ENCODE measurements at regions not wholly inside any gene's neighbourhood (a gene's known extent, or its start where the extent isn't known, plus 50 kb on each side); places are given as distances from the start of the nearest gene placed in this dataset.
A peak's percentile ranks its signal among the peaks of the same experiment; 100 is the strongest.

- H3K4me3 ChIP-seq (ENCODE audit: low read depth, low read length), result no peak overlapping the region
- no peak overlapping the region for H3K9ac ChIP-seq (ENCODE audit: low read depth, low read length)
- no peaks in the 10 kb centered on the region for H3K4me1 ChIP-seq (ENCODE audit: control insufficient read depth, insufficient read depth, low read length)
- no peaks in the 10 kb centered on the region for H3K36me3 ChIP-seq (ENCODE audit: control insufficient read depth, insufficient read depth, low read length)
- no peaks in the 10 kb centered on the region for H3K27me3 ChIP-seq (ENCODE audit: control insufficient read depth, insufficient read depth, low read length)
- no peak overlapping the region for H3K27ac ChIP-seq (ENCODE audit: low read depth, low read length)
- H3K9me3 ChIP-seq (ENCODE audit: control insufficient read depth, insufficient read depth, low read length), result no peaks in the 10 kb centered on the region
These were observed 752.4 kb upstream of the VSTM2A start for GRCh38 chr7:53789741-53790140.

GRCh38 chr7:53794816-53795215 is 747.4 kb upstream of the VSTM2A start:
- Histone ChIP-seq H3K4me1 (ENCODE audit: control insufficient read depth, insufficient read depth, low read length) (no peaks in the 10 kb centered on the region), H3K27me3 (ENCODE audit: control insufficient read depth, insufficient read depth, low read length) (no peaks in the 10 kb centered on the region), H3K9me3 (ENCODE audit: control insufficient read depth, insufficient read depth, low read length) (no peaks in the 10 kb centered on the region), H3K27ac (ENCODE audit: low read depth, low read length) (no peak overlapping the region), H3K9ac (ENCODE audit: low read depth, low read length) (no peak overlapping the region), H3K4me3 (ENCODE audit: low read depth, low read length) (no peak overlapping the region), H3K36me3 (ENCODE audit: control insufficient read depth, insufficient read depth, low read length) (no peaks in the 10 kb centered on the region)

- no peak overlapping the region for H3K4me3 ChIP-seq (ENCODE audit: low read depth, low read length)
- no peaks in the 10 kb centered on the region for H3K27me3 ChIP-seq (ENCODE audit: control insufficient read depth, insufficient read depth, low read length)
- H3K36me3 ChIP-seq (ENCODE audit: control insufficient read depth, insufficient read depth, low read length), result no peaks in the 10 kb centered on the region
- no peak overlapping the region for H3K9ac ChIP-seq (ENCODE audit: low read depth, low read length)
- H3K4me1 ChIP-seq (ENCODE audit: control insufficient read depth, insufficient read depth, low read length), result no peaks in the 10 kb centered on the region
- H3K27ac ChIP-seq (ENCODE audit: low read depth, low read length), result no peak overlapping the region
- H3K9me3 ChIP-seq (ENCODE audit: control insufficient read depth, insufficient read depth, low read length), result no peaks in the 10 kb centered on the region
These were observed 741.4 kb upstream of the VSTM2A start for GRCh38 chr7:53800746-53801145.

GRCh38 chr7:53806119-53806518 is 736.1 kb upstream of the VSTM2A start:
- Histone ChIP-seq H3K4me1 (ENCODE audit: control insufficient read depth, insufficient read depth, low read length) (no peaks in the 10 kb centered on the region), H3K9ac (ENCODE audit: low read depth, low read length) (no peak overlapping the region), H3K36me3 (ENCODE audit: control insufficient read depth, insufficient read depth, low read length) (no peaks in the 10 kb centered on the region), H3K27me3 (ENCODE audit: control insufficient read depth, insufficient read depth, low read length) (no peaks in the 10 kb centered on the region), H3K27ac (ENCODE audit: low read depth, low read length) (no peak overlapping the region), H3K9me3 (ENCODE audit: control insufficient read depth, insufficient read depth, low read length) (no peaks in the 10 kb centered on the region; the same call in 1 of the 2 replicates), H3K4me3 (ENCODE audit: low read depth, low read length) (no peak overlapping the region)

GRCh38 chr7:53811555-53812079 is 730.6 kb upstream of the VSTM2A start:
- no peaks in the 10 kb centered on the region for H3K36me3 ChIP-seq (ENCODE audit: control insufficient read depth, insufficient read depth, low read length)
- no peaks in the 10 kb centered on the region for H3K4me1 ChIP-seq (ENCODE audit: control insufficient read depth, insufficient read depth, low read length)
- no peak overlapping the region for H3K9ac ChIP-seq (ENCODE audit: low read depth, low read length)
- H3K9me3 ChIP-seq (ENCODE audit: control insufficient read depth, insufficient read depth, low read length), result no peaks in the 10 kb centered on the region; the same call in 1 of the 2 replicates
- H3K27ac ChIP-seq (ENCODE audit: low read depth, low read length), result no peak overlapping the region
- no peak overlapping the region for H3K4me3 ChIP-seq (ENCODE audit: low read depth, low read length)
- no peaks in the 10 kb centered on the region for H3K27me3 ChIP-seq (ENCODE audit: control insufficient read depth, insufficient read depth, low read length)

GRCh38 chr7:53812135-53812534 is 730.0 kb upstream of the VSTM2A start:
- no peak overlapping the region for H3K4me3 ChIP-seq (ENCODE audit: low read depth, low read length)
- H3K9ac ChIP-seq (ENCODE audit: low read depth, low read length), result no peak overlapping the region
- H3K4me1 ChIP-seq (ENCODE audit: control insufficient read depth, insufficient read depth, low read length), result no peaks in the 10 kb centered on the region
- no peak overlapping the region for H3K27ac ChIP-seq (ENCODE audit: low read depth, low read length)
- H3K36me3 ChIP-seq (ENCODE audit: control insufficient read depth, insufficient read depth, low read length), result no peaks in the 10 kb centered on the region
- H3K9me3 ChIP-seq (ENCODE audit: control insufficient read depth, insufficient read depth, low read length), result no peaks in the 10 kb centered on the region; the same call in 1 of the 2 replicates
- H3K27me3 ChIP-seq (ENCODE audit: control insufficient read depth, insufficient read depth, low read length), result no peaks in the 10 kb centered on the region

GRCh38 chr7:53835301-53835700 is 706.9 kb upstream of the VSTM2A start:
- Histone ChIP-seq H3K27me3 (ENCODE audit: control insufficient read depth, insufficient read depth, low read length) (no peaks in the 10 kb centered on the region; the same call in 1 of the 2 replicates), H3K9ac (ENCODE audit: low read depth, low read length) (no peak overlapping the region), H3K9me3 (ENCODE audit: control insufficient read depth, insufficient read depth, low read length) (peaks cover 5% of the 10 kb centered on the region), H3K4me3 (ENCODE audit: low read depth, low read length) (no peak overlapping the region), H3K27ac (ENCODE audit: low read depth, low read length) (peak overlapping the region; percentile 6), H3K4me1 (ENCODE audit: control insufficient read depth, insufficient read depth, low read length) (no peaks in the 10 kb centered on the region), H3K36me3 (ENCODE audit: control insufficient read depth, insufficient read depth, low read length) (no peaks in the 10 kb centered on the region)

- Histone ChIP-seq H3K9me3 (ENCODE audit: control insufficient read depth, insufficient read depth, low read length) (no peaks in the 10 kb centered on the region), H3K4me3 (ENCODE audit: low read depth, low read length) (no peak overlapping the region), H3K27ac (ENCODE audit: low read depth, low read length) (no peak overlapping the region), H3K9ac (ENCODE audit: low read depth, low read length) (no peak overlapping the region), H3K27me3 (ENCODE audit: control insufficient read depth, insufficient read depth, low read length) (no peaks in the 10 kb centered on the region), H3K4me1 (ENCODE audit: control insufficient read depth, insufficient read depth, low read length) (no peaks in the 10 kb centered on the region), H3K36me3 (ENCODE audit: control insufficient read depth, insufficient read depth, low read length) (no peaks in the 10 kb centered on the region)
These were observed 664.5 kb upstream of the VSTM2A start for GRCh38 chr7:53877688-53878087.

GRCh38 chr7:53900856-53901528 is 641.2 kb upstream of the VSTM2A start:
- Histone ChIP-seq H3K9ac (ENCODE audit: low read depth, low read length) (no peak overlapping the region), H3K36me3 (ENCODE audit: control insufficient read depth, insufficient read depth, low read length) (no peaks in the 10 kb centered on the region), H3K27me3 (ENCODE audit: control insufficient read depth, insufficient read depth, low read length) (peaks cover 3% of the 10 kb centered on the region; the same call in 1 of the 2 replicates), H3K9me3 (ENCODE audit: control insufficient read depth, insufficient read depth, low read length) (peaks cover 6% of the 10 kb centered on the region; the same call in 1 of the 2 replicates), H3K27ac (ENCODE audit: low read depth, low read length) (no peak overlapping the region), H3K4me1 (ENCODE audit: control insufficient read depth, insufficient read depth, low read length) (peaks cover 9% of the 10 kb centered on the region; the same call in 1 of the 2 replicates), H3K4me3 (ENCODE audit: low read depth, low read length) (no peak overlapping the region)

GRCh38 chr7:53904355-53904754 is 637.8 kb upstream of the VSTM2A start:
- Histone ChIP-seq H3K36me3 (ENCODE audit: control insufficient read depth, insufficient read depth, low read length) (no peaks in the 10 kb centered on the region), H3K27ac (ENCODE audit: low read depth, low read length) (no peak overlapping the region), H3K27me3 (ENCODE audit: control insufficient read depth, insufficient read depth, low read length) (peaks cover 3% of the 10 kb centered on the region; the same call in 1 of the 2 replicates), H3K4me1 (ENCODE audit: control insufficient read depth, insufficient read depth, low read length) (peaks cover 9% of the 10 kb centered on the region; the same call in 1 of the 2 replicates), H3K4me3 (ENCODE audit: low read depth, low read length) (no peak overlapping the region), H3K9me3 (ENCODE audit: control insufficient read depth, insufficient read depth, low read length) (peaks cover 5% of the 10 kb centered on the region; the same call in 1 of the 2 replicates), H3K9ac (ENCODE audit: low read depth, low read length) (no peak overlapping the region)

- H3K9ac ChIP-seq (ENCODE audit: low read depth, low read length), result no peak overlapping the region
- H3K27me3 ChIP-seq (ENCODE audit: control insufficient read depth, insufficient read depth, low read length), result no peaks in the 10 kb centered on the region
These were observed 624.5 kb upstream of the VSTM2A start for GRCh38 chr7:53917637-53918036.

More at GRCh38 chr7:53917637-53918036, 624.5 kb upstream of the VSTM2A start:
- Histone ChIP-seq H3K4me1 (ENCODE audit: control insufficient read depth, insufficient read depth, low read length) (no peaks in the 10 kb centered on the region), H3K4me3 (ENCODE audit: low read depth, low read length) (no peak overlapping the region), H3K36me3 (ENCODE audit: control insufficient read depth, insufficient read depth, low read length) (no peaks in the 10 kb centered on the region), H3K9me3 (ENCODE audit: control insufficient read depth, insufficient read depth, low read length) (no peaks in the 10 kb centered on the region), H3K27ac (ENCODE audit: low read depth, low read length) (no peak overlapping the region)
